ENCODE measurements at regions not wholly inside any gene's neighbourhood (a gene's known extent, or its start where the extent isn't known, plus 50 kb on each side); places are given as distances from the start of the nearest gene placed in this dataset.

DNA sequence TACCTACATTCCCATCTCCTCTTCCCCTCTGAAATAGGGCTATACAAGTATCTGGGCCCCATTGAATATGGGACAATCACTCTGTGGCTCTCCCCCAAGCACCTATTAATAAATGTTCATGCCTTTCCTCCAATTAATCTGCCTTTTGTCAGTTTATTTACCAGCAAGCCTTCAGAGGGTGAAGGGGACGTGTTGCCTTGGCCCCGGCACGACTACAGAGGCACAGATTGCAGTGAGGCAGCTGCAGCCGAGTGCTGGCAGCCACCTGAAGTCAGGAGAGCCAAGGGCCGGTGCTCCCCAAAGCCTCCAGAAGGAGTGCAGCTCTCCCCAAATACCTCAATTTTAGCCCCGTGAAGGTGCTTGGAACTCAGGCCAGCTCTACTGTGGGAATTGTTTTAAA is 580.9 kb upstream of the B3GAT1 start:
- TF ChIP-seq, protein P1, sequence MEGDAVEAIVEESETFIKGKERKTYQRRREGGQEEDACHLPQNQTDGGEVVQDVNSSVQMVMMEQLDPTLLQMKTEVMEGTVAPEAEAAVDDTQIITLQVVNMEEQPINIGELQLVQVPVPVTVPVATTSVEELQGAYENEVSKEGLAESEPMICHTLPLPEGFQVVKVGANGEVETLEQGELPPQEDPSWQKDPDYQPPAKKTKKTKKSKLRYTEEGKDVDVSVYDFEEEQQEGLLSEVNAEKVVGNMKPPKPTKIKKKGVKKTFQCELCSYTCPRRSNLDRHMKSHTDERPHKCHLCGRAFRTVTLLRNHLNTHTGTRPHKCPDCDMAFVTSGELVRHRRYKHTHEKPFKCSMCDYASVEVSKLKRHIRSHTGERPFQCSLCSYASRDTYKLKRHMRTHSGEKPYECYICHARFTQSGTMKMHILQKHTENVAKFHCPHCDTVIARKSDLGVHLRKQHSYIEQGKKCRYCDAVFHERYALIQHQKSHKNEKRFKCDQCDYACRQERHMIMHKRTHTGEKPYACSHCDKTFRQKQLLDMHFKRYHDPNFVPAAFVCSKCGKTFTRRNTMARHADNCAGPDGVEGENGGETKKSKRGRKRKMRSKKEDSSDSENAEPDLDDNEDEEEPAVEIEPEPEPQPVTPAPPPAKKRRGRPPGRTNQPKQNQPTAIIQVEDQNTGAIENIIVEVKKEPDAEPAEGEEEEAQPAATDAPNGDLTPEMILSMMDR (conservative IDR thresholded peaks at IDR 0.05; ENCODE audit: low read length): no peak
- no peak for TF ChIP-seq EZH2phosphoT487 (IDR thresholded peaks at IDR 0.05; ENCODE audit: borderline replicate concordance)

All from Loucy (cell line).